GM21367 (cell line): ENCODE measurements at regions not wholly inside any gene's neighbourhood (a gene's known extent, or its start where the extent isn't known, plus 50 kb on each side); places are given as distances from the start of the nearest gene placed in this dataset.

Experiments
- ATAC-seq: cut with Tn5 transposase; IDR thresholded peaks from one replicate; pipeline ENCODE4 v1.9.1; 2021; ENCODE audit not compliant: unreplicated experiment

GRCh38 chr10:78526347-78526746, 492.7 kb downstream of the RPS24 start:
- ATAC-seq = no peak

DNA sequence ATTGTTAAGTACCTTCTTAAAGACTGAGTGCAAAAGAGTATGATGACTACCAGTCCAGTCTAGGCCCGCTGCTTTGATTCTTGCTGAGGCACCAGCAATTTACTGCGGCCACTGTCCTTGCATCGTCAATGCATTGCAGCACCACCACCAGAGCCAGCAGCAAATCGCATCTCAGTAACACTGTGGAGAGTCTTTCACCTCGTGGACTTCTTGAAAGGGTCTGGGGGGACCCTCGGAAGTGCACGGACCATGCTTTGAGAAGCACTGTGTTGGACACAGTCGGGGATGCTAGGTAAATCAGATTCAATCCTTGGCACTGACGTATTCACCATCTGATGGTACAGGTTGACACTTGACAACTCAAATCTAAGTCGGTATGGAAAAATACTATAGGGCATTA, 493.6 kb downstream of the RPS24 start:
- no peak for ATAC-seq

DNA sequence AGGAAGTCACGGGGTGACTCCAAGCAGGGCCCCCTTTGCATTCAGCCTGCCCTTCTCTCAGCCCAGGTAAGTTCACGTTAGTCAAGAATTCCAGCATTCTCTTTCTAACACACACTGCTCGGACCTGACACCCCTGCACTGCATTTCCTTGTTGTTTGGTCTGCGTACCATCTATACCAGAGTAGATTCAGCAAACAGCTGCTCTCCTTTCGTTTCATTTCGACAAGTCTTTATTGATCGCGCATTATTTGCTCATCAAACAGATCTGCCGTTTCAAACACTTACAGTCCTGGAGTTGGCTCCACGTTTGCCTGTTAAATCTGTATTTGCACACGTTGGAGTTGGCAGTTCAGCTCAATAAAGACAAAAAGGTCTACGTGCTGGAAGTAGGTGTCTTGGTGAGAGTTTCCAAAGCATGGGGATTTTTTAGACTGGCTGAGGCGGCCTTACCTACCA, 495.1 kb downstream of the RPS24 start:
- ATAC-seq = no peak

- ATAC-seq = no peak
Measured at GRCh38 chr10:78529262-78529661, 495.6 kb downstream of the RPS24 start.

- no peak for ATAC-seq
Measured at GRCh38 chr10:78531088-78531487, 497.4 kb downstream of the RPS24 start.

GRCh38 chr10:78532480-78533042, 498.9 kb downstream of the RPS24 start:
- ATAC-seq = no peak

GRCh38 chr10:78533098-78533497, 499.4 kb downstream of the RPS24 start:
- ATAC-seq = no peak

- no peak for ATAC-seq
Measured at GRCh38 chr10:78533776-78534175, 500.1 kb downstream of the RPS24 start.

DNA sequence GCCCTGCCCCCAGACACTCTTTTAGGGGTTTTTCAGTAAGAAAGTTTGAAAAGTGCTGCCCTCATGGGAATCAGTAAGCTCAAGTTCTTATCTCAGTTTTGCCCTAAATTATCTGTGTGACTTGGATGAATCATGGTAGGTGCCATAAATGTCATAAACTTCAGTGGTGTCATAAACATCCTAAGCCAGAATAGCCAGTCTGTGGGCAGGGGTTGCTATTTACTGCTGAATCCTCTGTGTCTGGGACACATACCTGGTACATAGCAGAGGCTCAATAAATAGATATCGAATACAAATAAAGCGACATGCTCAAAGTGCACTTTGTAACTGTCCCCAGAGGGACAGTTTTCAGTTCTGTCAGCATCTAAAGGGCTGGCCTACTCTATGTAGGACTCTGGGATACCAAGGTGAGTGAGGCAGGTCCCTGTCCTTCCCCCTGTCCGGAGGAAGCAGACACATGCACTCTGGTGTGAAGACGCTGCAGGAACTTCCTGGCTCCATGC, 502.1 kb downstream of the RPS24 start:
- no peak for ATAC-seq

GRCh38 chr10:78537018-78537417, 503.4 kb downstream of the RPS24 start:
- no peak for ATAC-seq

DNA sequence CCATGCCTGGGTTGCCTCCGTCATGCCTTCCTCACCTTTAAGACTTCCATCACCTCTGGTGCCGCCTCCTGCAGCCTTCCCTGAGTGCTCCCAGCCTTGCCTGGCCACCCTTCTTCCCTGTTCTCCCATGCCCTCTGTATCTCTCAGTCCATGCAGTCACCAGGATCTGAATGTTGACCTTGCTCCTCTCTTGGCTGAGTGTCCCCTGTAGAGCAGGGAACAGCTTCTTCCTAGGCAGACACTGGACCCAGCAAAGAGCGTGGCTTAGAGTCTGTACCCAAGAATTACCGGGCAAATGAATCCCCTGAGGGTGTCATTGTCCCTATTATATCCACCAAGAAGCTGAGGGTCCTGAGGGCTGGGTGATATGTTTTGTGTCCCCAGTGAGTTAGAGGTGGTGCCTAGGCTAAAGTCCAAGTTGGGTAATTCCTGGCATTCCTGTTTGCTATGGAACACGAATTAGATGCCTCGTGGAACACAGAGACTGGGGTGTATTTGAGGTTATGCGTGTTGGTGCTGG, 505.6 kb downstream of the RPS24 start:
- ATAC-seq = no peak

DNA sequence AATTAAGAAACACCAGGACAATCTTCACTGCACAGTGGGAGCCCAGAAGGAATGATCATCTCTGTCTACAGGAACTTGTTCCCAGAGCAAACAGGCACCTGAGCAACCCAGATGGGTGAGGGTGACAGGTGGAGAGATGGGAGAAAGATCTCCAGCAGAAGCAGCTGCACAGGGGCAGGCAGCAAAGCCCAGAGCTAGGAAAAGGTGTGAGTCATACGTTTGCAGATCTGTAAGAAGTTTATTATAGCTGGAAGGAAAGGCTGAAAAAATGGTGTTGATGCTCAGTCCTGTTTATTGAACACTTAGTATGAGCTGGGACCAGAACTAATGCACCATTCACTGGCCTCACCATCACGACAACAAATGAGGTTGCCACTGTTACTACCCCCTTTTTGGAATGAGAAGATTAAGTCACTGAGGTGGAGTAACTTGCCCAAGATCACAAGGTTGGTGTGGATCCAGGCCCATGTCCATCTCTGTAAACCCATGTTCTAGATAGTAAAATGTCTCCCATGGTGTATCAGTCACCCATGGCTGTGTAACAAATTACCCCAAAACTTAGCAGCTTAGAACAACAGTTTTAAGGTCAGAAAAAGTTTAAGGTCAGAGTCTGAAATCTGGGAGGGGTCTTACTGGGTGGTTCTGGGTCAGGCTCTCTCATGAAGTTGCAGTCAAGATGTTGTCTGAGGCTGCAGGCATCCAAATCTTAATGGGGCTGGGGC, 506.9 kb downstream of the RPS24 start:
- ATAC-seq = no peak

- ATAC-seq = no peak
Measured at GRCh38 chr10:78541481-78542140, 507.9 kb downstream of the RPS24 start.

GRCh38 chr10:78542141-78542489, 508.5 kb downstream of the RPS24 start:
- no peak for ATAC-seq

DNA sequence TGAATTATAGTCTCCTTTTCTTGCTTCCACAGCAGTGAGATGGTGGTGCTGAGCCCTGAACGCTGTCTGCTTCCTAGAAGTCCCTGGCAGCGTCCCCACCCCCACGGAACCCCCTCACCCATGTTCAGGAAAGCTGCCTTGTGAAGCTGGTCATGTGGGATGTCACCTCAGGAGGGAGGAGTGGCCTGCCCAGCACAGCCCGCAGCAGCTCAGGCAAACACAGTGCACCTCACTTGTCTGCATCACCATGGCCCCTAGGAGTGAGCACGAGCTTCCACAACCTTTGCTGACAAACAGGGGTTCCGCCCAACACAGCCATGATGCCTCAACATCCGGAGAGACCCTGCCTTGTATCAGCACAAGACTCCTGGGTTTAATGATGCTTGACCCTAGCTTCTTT, 508.9 kb downstream of the RPS24 start:
- no peak for ATAC-seq

- ATAC-seq = no peak
Measured at GRCh38 chr10:78543031-78543748, 509.5 kb downstream of the RPS24 start.

DNA sequence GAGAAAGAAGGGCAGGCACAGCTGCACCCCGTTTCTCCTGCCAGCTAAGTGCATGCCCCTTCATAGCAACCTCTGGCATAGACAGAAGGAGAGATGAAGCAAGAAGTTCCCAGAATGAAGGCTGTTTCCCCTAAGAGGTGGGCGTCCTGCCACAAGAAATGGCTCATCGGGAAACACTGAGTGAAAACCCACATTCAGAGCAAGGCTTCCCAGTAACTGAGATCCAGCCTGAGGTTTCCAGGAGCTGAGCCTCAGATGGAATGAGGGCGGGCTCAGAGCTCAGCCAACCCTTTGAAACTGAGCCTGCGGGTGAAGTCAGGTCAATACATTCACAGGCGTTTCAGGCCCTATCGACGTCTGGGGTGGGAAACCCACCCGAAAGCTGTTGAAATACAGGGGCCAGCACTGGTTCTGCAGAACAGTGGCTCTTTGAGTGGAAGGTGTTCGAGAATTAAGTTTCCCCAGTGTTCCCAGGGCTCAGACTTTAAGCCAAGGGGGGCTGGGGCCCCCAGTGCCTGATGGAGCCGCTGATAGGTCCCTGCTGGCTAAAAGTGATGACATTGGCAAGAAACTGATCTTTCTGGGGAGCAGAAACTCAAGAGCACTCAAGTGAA, 510.2 kb downstream of the RPS24 start:
- ATAC-seq = no peak

DNA sequence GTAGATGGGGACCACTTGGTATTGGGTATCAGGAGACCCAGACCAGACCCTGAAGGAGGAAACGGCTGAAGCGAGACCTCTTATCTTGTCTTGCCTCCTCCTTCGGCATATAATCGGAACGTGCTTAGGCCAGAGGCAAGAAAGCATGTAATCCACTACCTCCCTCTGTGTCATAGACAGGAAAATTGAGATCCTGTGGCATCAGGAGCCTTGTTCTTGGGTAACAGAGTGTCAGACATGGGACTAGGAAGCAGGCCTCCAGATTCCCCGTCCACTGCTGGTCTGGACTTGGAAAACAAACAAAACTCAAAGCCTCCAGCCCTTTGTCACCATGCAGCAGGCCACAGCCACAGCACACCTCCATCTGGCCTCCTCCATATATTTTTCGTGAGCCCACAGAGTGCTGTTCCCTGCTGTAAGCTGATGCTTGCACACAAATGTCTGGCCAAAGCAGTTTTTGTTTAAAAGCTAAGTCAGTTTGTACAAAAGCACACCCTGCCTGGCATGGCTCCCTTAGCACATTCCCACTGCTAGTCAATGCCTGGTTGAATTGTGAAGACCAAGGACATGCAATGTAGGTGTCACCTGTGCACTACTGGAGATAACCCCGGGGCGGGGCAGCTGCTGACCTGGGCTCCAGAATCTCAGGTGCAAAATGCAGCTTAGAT, 510.9 kb downstream of the RPS24 start:
- no peak for ATAC-seq

- no peak for ATAC-seq
Measured at GRCh38 chr10:78545756-78546155, 512.1 kb downstream of the RPS24 start.

DNA sequence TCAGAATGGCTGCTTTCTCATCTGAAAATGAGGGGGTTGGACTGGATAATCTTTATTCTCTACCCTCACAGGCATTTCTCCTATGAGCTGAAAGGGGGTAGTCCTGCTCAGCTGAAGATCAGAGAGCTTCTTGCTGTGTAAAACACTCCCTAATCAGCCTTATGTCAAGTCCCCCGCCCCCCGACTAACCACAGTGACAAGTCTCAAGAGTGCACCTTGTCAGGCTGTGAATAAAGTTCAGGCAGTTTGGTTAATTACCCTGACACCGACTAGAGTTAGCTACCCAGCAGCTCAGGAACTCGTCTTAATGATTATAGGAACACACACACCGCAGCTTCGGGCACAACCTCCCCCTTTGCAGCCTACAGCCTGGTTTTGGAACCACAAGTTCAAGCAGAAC, 513.7 kb downstream of the RPS24 start:
- no peak for ATAC-seq
